Adrenal gland (tissue), 5 donors: ENCODE measurements at regions not wholly inside any gene's neighbourhood (a gene's known extent, or its start where the extent isn't known, plus 50 kb on each side); places are given as distances from the start of the nearest gene placed in this dataset.

Experiments used
- POLR2A ChIP-seq, 2 donors: fragments of 450-650 bp; IDR thresholded peaks; one replicate each; pipeline ENCODE4 v1.6.1; 2017; ENCODE audit warnings: antibody characterized with exemption in 2 of 2, mild to moderate bottlenecking in 2 of 2, moderate library complexity in 1 of 2
- TF ChIP-seq, protein P1 (sequence below), 6 experiments: fragments of 450-650 bp in 4 of 6; fragments of 200-600 bp in 2 of 6; sonication (generic) in 1 of 6; IDR thresholded peaks; 1 replicate in 5 of 6; 2 replicates in 1 of 6; pipeline versions ENCODE4 v1.5.1 to v1.8.0; 2016 to 2021; ENCODE audit warnings: antibody characterized with exemption in 6 of 6, mild to moderate bottlenecking in 2 of 6, moderate library complexity in 1 of 6
- donor health status: DM: no; HTN: no; CAD: no.

DNA sequence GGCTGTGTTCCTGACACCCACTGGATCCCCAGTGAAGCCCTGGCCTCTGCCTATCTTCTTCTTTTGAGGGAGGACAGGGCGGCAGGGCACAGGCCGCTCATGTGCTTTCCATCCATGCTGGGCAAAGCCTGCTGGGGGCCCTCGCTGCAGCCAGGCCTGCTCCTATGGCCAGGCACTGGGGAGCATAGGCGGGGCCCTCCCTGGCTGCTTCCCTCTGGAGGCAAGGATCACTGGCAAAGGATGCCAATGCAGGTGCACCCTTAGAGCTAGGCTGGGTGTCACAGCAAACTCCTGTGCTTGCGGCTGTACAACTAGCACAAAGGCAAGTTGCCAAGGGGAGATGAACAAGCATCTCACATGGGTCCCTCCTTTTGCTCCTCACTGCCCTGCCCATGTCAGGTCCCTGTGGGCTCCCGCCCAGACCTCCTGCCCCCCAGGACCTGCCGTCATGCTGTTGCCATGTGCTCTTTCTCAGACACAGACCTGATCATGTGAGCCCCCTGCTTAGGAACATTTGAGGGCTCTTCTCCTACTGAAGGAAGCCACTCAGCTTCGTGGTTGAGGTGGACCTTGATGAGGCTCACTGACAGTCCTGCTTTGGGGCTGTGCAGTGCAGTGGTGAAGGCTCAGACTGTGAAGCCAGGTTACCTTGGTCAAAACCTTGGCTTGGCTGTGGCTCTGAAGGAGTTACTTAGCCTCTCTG is 393.6 kb downstream of the PTPRU start:
- TF ChIP-seq, protein P1, sequence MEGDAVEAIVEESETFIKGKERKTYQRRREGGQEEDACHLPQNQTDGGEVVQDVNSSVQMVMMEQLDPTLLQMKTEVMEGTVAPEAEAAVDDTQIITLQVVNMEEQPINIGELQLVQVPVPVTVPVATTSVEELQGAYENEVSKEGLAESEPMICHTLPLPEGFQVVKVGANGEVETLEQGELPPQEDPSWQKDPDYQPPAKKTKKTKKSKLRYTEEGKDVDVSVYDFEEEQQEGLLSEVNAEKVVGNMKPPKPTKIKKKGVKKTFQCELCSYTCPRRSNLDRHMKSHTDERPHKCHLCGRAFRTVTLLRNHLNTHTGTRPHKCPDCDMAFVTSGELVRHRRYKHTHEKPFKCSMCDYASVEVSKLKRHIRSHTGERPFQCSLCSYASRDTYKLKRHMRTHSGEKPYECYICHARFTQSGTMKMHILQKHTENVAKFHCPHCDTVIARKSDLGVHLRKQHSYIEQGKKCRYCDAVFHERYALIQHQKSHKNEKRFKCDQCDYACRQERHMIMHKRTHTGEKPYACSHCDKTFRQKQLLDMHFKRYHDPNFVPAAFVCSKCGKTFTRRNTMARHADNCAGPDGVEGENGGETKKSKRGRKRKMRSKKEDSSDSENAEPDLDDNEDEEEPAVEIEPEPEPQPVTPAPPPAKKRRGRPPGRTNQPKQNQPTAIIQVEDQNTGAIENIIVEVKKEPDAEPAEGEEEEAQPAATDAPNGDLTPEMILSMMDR (IDR thresholded peaks at IDR 0.05) = no peak
- TF ChIP-seq POLR2A (IDR thresholded peaks at IDR 0.05) = no peak
